Cardiac fibroblast (primary cell): ENCODE measurements at regions not wholly inside any gene's neighbourhood (a gene's known extent, or its start where the extent isn't known, plus 50 kb on each side); places are given as distances from the start of the nearest gene placed in this dataset.

Experiments used
- DNase-seq, 2 donors: peaks; one replicate each; pipeline versions ENCODE4 v3.0.0 to v3.0.0-alpha.2; 2010; ENCODE audit warnings: low read depth in 2 of 2
- H3K4me3 ChIP-seq, 2 donors: replicated peaks in 1 of 2; 1 replicate in 1 of 2; 2 replicates in 1 of 2; pipeline ENCODE4 v1.5.1; 2011; ENCODE audit warnings: low read depth in 2 of 2, low read length in 2 of 2, mild to moderate bottlenecking in 2 of 2, moderate library complexity in 1 of 2
- TF ChIP-seq, protein P1 (sequence below): IDR thresholded peaks from one replicate; pipeline ENCODE4 v1.5.1; 2011; ENCODE audit warnings: low read depth, mild to moderate bottlenecking, low read length, inconsistent platforms

DNA sequence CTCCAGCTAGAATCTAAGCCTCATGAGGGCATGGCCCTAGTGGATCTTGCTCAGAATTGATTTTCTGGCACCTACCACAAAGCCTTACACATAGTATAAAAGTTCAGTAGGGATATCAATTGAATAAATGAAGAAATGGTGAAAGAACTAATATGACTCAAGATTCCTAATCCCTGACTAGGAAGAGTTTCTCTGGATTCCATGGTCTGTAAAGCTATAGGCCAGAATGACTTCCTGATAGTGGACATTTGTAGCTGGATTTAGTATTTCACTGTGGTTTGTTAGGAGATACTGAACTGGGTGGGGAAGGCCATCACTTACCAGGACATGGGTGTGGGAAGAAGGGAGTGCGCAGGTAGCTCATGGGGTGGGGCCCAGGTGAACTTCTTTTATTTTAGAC, 168.9 kb downstream of the RAP2B start:
- H3K4me3 ChIP-seq: no peak overlapping the region
- peak in 1 of 2 donors; percentile 9 for DNase-seq
- TF ChIP-seq, protein P1, sequence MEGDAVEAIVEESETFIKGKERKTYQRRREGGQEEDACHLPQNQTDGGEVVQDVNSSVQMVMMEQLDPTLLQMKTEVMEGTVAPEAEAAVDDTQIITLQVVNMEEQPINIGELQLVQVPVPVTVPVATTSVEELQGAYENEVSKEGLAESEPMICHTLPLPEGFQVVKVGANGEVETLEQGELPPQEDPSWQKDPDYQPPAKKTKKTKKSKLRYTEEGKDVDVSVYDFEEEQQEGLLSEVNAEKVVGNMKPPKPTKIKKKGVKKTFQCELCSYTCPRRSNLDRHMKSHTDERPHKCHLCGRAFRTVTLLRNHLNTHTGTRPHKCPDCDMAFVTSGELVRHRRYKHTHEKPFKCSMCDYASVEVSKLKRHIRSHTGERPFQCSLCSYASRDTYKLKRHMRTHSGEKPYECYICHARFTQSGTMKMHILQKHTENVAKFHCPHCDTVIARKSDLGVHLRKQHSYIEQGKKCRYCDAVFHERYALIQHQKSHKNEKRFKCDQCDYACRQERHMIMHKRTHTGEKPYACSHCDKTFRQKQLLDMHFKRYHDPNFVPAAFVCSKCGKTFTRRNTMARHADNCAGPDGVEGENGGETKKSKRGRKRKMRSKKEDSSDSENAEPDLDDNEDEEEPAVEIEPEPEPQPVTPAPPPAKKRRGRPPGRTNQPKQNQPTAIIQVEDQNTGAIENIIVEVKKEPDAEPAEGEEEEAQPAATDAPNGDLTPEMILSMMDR: no peak

DNA sequence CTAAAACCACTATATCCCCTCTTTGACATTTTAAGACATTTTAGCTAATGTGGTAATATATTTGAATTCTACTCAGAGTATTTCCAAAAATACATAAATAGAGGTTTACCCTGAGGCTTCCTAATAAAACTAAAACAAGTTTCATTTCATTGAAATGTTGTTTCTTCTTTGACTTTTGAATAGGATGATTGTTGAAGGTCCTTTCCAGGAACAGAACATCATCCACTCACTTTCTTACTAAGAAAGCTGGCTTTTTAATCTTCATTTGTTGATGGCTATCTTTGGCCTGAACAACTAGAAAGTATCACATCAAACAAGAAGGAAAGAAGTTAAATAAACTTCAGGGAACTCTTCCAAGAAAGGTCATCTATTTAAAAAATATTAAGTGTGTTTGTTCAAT, 169.7 kb downstream of the RAP2B start:
- TF ChIP-seq, protein P1: no peak
- no peak overlapping the region for H3K4me3 ChIP-seq
- no peak for DNase-seq

DNA sequence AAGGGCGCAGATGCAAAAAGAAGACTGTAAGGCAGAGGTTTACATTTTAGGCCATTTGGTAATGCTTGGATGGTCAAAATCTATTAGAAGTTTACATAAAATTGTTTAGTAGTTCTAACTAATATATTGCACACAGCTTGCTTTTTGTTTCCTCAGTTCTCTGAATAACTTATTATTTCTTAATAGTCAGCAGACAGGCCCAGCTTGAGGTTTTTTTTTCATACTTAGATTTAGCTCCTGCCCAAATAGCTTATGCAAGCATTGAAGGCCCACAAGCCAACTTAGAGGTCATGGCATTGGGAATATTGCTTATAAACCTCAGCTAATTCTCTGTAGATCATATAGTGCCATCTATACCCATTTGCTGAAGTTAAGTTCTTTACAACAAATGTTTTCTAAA, 172.5 kb downstream of the RAP2B start:
- H3K4me3 ChIP-seq: no peak overlapping the region
- DNase-seq: peak in 1 of 2 donors; percentile 15
- TF ChIP-seq, protein P1: no peak

DNA sequence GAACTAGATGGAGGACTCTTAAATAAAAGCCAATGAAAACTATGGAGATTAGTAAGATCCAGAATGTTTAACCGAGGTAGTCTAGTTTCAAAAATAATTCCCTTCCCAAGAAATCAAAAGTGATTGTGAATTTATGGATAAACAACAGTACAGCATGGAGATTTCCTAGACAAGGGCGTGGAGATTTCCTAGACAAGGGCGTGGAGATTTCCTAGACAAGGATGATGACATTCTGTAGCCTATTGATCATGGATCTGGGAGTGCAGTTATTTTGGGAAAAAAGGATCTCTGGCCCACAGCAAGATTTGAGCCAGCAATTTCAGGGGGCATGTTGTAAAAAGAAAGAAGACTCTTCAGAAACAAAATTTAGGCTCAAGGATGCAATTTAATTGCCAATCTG, 175.3 kb downstream of the RAP2B start:
- no peak overlapping the region for H3K4me3 ChIP-seq
- DNase-seq: no peak
- TF ChIP-seq, protein P1: no peak

DNA sequence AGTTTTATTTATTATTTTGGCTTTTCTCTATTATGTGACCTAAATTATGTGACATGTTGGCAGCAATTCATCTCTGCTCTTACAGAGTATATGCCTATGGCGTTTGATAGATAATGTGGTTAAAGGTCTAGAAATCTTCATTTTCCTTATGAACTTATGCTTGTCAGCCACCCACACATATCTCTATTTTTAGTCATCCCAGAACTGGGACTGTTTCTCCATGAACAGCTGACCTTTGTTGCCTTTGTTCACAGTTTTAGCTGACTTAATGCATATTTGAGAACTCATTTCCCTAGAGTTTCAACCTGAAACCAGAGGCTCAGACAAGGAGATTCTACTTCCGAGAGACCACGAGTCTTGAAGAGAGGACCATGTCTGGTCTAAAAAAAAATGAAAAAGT, 176.5 kb downstream of the RAP2B start:
- DNase-seq: peak; percentile 61 to 76
- TF ChIP-seq, protein P1: no peak
- H3K4me3 ChIP-seq: no peak overlapping the region

DNA sequence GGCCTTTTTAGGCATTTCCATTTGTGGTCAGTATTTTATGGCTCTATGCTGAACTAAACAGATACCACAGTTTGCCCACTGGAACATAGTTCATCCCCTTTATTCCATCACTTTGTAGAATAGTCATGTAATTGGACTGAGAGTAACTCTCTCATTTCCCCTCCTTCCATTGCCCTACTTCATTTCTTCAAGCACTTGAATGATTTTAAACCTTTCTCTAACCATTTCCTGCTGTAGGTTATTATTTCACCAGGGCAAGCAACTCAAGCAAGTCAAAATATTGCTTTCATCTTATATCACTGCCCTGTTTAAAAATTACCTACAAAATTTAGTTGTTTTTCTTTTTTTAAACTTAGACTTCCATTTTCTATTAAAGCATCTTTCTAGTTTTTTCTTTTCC, 177.0 kb downstream of the RAP2B start:
- peak in 1 of 2 donors; percentile 10 for DNase-seq
- TF ChIP-seq, protein P1: no peak
- H3K4me3 ChIP-seq: no peak overlapping the region
